B cell (primary cell): ENCODE measurements at regions not wholly inside any gene's neighbourhood (a gene's known extent, or its start where the extent isn't known, plus 50 kb on each side); places are given as distances from the start of the nearest gene placed in this dataset.

Experiments used
- ATAC-seq: fragments of 200-7000 bp; cut with Tn5 transposase; one replicate; pipeline ENCODE4 v1.10.0; 2021; ENCODE audit warnings: low read depth, mild to moderate bottlenecking, moderate number of reproducible peaks, moderate library complexity
- CTCF ChIA-PET: fragments of 350-600 bp; sonication (Branson Sonifier 250); formaldehyde crosslinking; loops from one replicate; lab custom pipeline; 2021; ENCODE audit warnings: antibody characterized with exemption, inconsistent platforms; lab: Charles Lee
- POLR2A ChIA-PET: fragments of 350-600 bp; sonication (Branson Sonifier 250); formaldehyde crosslinking; loops from one replicate; lab custom pipeline; 2021; ENCODE audit warnings: antibody characterized with exemption; lab: Charles Lee
- DNase-seq: peaks from one replicate; pipeline ENCODE4 v3.0.0; 2013
- H2AFZ ChIP-seq: 2 replicates; pipeline ENCODE4 v1.6.1; 2012; ENCODE audit warnings: mild to moderate bottlenecking, low read depth, low read length; ENCODE audit not compliant: insufficient read depth, poor library complexity, severe bottlenecking
- H3K27ac ChIP-seq, 2 donors: 1 replicate in 1 of 2; 2 replicates in 1 of 2; pipeline ENCODE4 v1.5.1; 2012 to 2013; ENCODE audit warnings: low read length in 2 of 2, mild to moderate bottlenecking in 2 of 2, moderate library complexity in 1 of 2
- H3K27me3 ChIP-seq, 4 experiments: fragments of 200-600 bp in 1 of 4; sonication (generic) in 1 of 4; replicated peaks in 1 of 4; 1 replicate in 2 of 4; 2 replicates in 2 of 4; pipeline versions ENCODE4 v1.6.1 to v1.7.0; 2013 to 2016; ENCODE audit warnings: low read length in 3 of 4, mild to moderate bottlenecking in 2 of 4, mixed read lengths in 1 of 4, moderate library complexity in 1 of 4; ENCODE audit not compliant: insufficient read depth in 4 of 4, control insufficient read depth in 3 of 4; ENCODE audit errors: control extremely low read depth in 1 of 4
- H3K36me3 ChIP-seq, 2 experiments: replicated peaks in 1 of 2; 1 replicate in 1 of 2; 2 replicates in 1 of 2; pipeline versions ENCODE4 v1.6.1 to v1.7.1; 2013; ENCODE audit warnings: low read length in 1 of 2; ENCODE audit not compliant: insufficient read depth in 2 of 2, control insufficient read depth in 1 of 2; ENCODE audit errors: control extremely low read depth in 1 of 2, extremely low read depth in 1 of 2
- H3K4me1 ChIP-seq, 2 donors: fragments of 200-600 bp in 1 of 2; sonication (generic) in 1 of 2; 1 replicate in 1 of 2; 2 replicates in 1 of 2; pipeline versions ENCODE4 v1.5.1 to v1.6.1; 2013 to 2017; ENCODE audit warnings: low read length in 2 of 2; ENCODE audit not compliant: control insufficient read depth in 2 of 2, insufficient read depth in 2 of 2
- H3K4me2 ChIP-seq: replicated peaks from 2 replicates; pipeline ENCODE3; 2012; ENCODE audit warnings: mild to moderate bottlenecking, low read depth, low read length; ENCODE audit not compliant: poor library complexity, severe bottlenecking
- H3K4me3 ChIP-seq, 5 experiments: fragments of 200-600 bp in 1 of 5; sonication (generic) in 1 of 5; 1 replicate in 3 of 5; 2 replicates in 2 of 5; pipeline versions ENCODE4 v1.5.1 to v1.7.0; 2011 to 2016; ENCODE audit warnings: low read length in 4 of 5, mild to moderate bottlenecking in 4 of 5, low read depth in 2 of 5, control low read depth in 1 of 5, moderate library complexity in 1 of 5; ENCODE audit not compliant: insufficient read depth in 1 of 5; ENCODE audit errors: control extremely low read depth in 1 of 5, extremely low read depth in 1 of 5
- H3K79me2 ChIP-seq: fragments of 200-600 bp; sonication (generic); one replicate; pipeline ENCODE4 v1.6.0; 2016; ENCODE audit warnings: low read length; ENCODE audit not compliant: control insufficient read depth, insufficient read depth
- H3K9ac ChIP-seq: fragments of 200-600 bp; sonication (generic); 2 replicates; pipeline ENCODE4 v1.6.1; 2017; ENCODE audit warnings: mild to moderate bottlenecking, low read length, moderate library complexity
- H3K9me3 ChIP-seq, 3 donors: one replicate each; pipeline versions ENCODE4 v1.6.1 to v1.7.1; 2013; ENCODE audit warnings: low read length in 2 of 3; ENCODE audit not compliant: control insufficient read depth in 2 of 3, insufficient read depth in 1 of 3; ENCODE audit errors: control extremely low read depth in 1 of 3
- H4K20me1 ChIP-seq: 2 replicates; pipeline ENCODE4 v1.6.0; 2012; ENCODE audit warnings: mild to moderate bottlenecking, low read length; ENCODE audit not compliant: insufficient read depth, control insufficient read depth, poor library complexity, severe bottlenecking
- H3K27ac Mint-ChIP-seq: one replicate; pipeline ENCODE4 v1.8.0; 2021; ENCODE audit warnings: mixed read lengths
- H3K27me3 Mint-ChIP-seq: one replicate; pipeline ENCODE4 v1.8.0; 2021; ENCODE audit warnings: mixed read lengths
- H3K4me1 Mint-ChIP-seq: one replicate; pipeline ENCODE4 v1.8.0; 2021; ENCODE audit warnings: mixed read lengths
- H3K4me3 Mint-ChIP-seq: one replicate; pipeline ENCODE4 v1.8.0; 2021; ENCODE audit warnings: mixed read lengths
- H3K9me3 Mint-ChIP-seq: one replicate; pipeline ENCODE4 v1.8.0; 2022; ENCODE audit warnings: mixed read lengths; ENCODE audit not compliant: insufficient read depth
- EZH2 ChIP-seq: IDR thresholded peaks from 2 replicates; pipeline ENCODE4 v1.6.1; 2012; ENCODE audit warnings: borderline replicate concordance, low read depth, mild to moderate bottlenecking, moderate library complexity, low read length; ENCODE audit not compliant: insufficient read depth, poor library complexity, severe bottlenecking
- WGBS: methylation state at CpG from one replicate; pipeline ENCODE4 v1.1.5; 2013; ENCODE audit warnings: missing lambda C conversion rate; ENCODE audit not compliant: insufficient coverage; 5-methylcytosine and 5-hydroxymethylcytosine counted together
- intact Hi-C: fragments of 100-400 bp; cut with micrococcal nuclease; formaldehyde crosslinking; loops from one replicate; pipeline ENCODE4 v1.10.0; 2022
- TF ChIP-seq, protein P1 (sequence below): fragments of 200-600 bp; IDR thresholded peaks from one replicate; pipeline ENCODE4 v1.8.0; 2022; ENCODE audit warnings: antibody characterized with exemption, mild to moderate bottlenecking

DNA sequence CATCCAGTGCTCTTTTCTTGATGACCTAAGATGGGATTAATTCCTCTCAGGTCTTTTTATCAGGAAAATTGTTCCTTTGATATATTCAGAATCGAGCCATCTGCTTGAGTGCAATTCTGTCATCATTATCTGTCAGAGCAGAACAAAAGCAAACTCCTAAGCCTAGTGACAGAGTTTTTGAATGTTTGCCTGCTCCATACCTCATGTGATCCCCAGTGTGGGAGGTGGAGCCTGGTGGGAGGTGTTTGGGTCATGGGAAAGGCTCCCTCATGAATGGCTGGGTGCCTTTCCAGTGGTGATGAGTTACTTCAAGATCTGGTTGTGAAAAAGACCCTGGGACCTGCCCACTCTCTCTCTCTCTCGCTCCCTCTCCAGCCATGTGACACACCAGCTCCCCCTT is 628.2 kb downstream of the CDH11 start:
- H3K27ac Mint-ChIP-seq: no peak overlapping the region
- DNase-seq (no peak), ATAC-seq (no peak)
- Histone ChIP-seq H3K27me3 (no peaks in the 10 kb centered on the region), H3K9me3 (no peaks in the 10 kb centered on the region), H3K79me2 (no peaks in the 10 kb centered on the region), H2AFZ (no peak overlapping the region), H3K4me2 (no peak overlapping the region), H3K27ac (no peak overlapping the region), H3K36me3 (no peaks in the 10 kb centered on the region), H3K4me3 (no peak overlapping the region), H3K4me1 (no peaks in the 10 kb centered on the region), H3K9ac (no peak overlapping the region), H4K20me1 (no peaks in the 10 kb centered on the region)
- WGBS: 56% methylated on average over 1 of the region's 2 CpGs
- H3K4me1 Mint-ChIP-seq: no peaks in the 10 kb centered on the region
- peaks cover 5% of the 10 kb centered on the region for H3K9me3 Mint-ChIP-seq
- ChIA-PET CTCF (no interaction called here), POLR2A (no interaction called here)
- H3K27me3 Mint-ChIP-seq: no peaks in the 10 kb centered on the region
- no peak for TF ChIP-seq EZH2
- TF ChIP-seq, protein P1, sequence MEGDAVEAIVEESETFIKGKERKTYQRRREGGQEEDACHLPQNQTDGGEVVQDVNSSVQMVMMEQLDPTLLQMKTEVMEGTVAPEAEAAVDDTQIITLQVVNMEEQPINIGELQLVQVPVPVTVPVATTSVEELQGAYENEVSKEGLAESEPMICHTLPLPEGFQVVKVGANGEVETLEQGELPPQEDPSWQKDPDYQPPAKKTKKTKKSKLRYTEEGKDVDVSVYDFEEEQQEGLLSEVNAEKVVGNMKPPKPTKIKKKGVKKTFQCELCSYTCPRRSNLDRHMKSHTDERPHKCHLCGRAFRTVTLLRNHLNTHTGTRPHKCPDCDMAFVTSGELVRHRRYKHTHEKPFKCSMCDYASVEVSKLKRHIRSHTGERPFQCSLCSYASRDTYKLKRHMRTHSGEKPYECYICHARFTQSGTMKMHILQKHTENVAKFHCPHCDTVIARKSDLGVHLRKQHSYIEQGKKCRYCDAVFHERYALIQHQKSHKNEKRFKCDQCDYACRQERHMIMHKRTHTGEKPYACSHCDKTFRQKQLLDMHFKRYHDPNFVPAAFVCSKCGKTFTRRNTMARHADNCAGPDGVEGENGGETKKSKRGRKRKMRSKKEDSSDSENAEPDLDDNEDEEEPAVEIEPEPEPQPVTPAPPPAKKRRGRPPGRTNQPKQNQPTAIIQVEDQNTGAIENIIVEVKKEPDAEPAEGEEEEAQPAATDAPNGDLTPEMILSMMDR: no peak
- intact Hi-C loops: no loop called here
- H3K4me3 Mint-ChIP-seq: no peak overlapping the region

DNA sequence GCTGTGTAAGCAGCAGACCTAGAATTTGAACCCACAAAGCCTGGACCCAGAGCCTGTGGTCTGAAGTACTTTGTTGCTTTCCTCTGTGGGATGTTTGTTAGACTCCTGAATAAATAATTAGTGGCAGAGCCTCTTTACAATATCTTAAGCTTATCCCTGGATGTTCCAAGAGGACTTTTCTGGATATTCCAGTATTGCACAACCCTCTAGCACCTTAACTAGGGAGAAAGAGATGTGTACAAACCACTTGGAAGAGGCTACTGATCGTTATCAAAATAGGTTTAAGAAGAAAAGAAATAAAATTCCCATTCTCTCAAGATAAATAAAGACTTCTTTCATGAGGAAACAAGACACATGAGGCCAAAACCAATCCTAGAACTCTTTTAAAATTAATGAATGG is 632.4 kb downstream of the CDH11 start:
- Histone ChIP-seq H4K20me1 (no peaks in the 10 kb centered on the region), H3K27me3 (no peaks in the 10 kb centered on the region), H3K4me1 (no peaks in the 10 kb centered on the region), H3K9ac (no peak overlapping the region), H3K4me2 (no peak overlapping the region), H3K4me3 (no peak overlapping the region), H3K9me3 (no peaks in the 10 kb centered on the region), H2AFZ (no peak overlapping the region), H3K79me2 (no peaks in the 10 kb centered on the region), H3K27ac (no peak overlapping the region), H3K36me3 (no peaks in the 10 kb centered on the region)
- WGBS: no CpG with 5 or more reads among the region's 1 CpG
- POLR2A ChIA-PET: no interaction called here
- CTCF ChIA-PET: no interaction called here
- Mint-ChIP-seq H3K9me3 (peaks cover 5% of the 10 kb centered on the region), H3K4me3 (no peak overlapping the region), H3K27me3 (no peaks in the 10 kb centered on the region), H3K27ac (no peak overlapping the region), H3K4me1 (no peaks in the 10 kb centered on the region)
- no peak for TF ChIP-seq EZH2
- TF ChIP-seq, protein P1: no peak
- DNase-seq (no peak), ATAC-seq (no peak)
- intact Hi-C loops: no loop called here
